ENCODE measurements at regions not wholly inside any gene's neighbourhood (a gene's known extent, or its start where the extent isn't known, plus 50 kb on each side); places are given as distances from the start of the nearest gene placed in this dataset.
"Not testable (repeated sequence)": the region's sequence is repeated elsewhere in the genome, so short reads cannot be mapped to it uniquely, and the experiment has no call there.

DNA sequence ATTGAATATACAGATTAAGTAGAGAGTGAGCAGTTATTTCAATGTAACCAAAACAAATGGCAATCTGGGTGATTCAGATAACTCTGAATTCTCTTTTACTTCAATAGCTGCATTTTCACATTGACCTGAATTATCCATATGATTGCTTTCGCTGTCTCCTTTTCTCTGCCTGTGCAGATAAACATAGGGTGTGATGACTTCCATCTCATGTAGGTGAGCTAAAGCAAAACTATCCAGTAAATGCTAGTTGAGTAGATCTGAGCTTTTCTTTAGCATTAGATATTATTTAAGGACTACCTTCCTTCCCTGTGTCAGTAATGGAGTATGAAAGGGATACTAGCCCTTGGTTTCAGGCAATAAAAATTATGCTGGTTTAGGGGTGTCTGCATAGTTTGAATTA is 288.6 kb downstream of the OXSM start:
- no peak for DNase-seq

DNA sequence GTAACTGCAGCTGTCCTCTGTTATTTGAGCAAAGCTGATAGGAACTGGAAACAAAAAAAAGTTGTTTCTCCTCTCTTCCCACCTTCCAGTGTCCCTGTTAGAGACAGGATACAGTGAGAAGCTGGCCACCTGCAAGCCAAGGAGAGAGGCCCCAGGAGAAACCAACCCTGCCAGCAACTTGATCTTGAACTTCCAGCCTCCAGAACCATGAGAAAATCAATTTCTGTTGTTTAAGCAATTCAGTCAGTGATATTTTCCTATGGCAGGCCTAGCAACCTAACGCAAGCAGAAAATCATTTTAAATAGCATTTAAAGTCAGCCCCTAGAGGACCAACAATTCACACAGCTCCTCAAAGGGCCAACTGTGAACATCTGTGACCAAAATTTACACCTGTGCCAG is 291.3 kb downstream of the OXSM start:
- DNase-seq = no peak

DNA sequence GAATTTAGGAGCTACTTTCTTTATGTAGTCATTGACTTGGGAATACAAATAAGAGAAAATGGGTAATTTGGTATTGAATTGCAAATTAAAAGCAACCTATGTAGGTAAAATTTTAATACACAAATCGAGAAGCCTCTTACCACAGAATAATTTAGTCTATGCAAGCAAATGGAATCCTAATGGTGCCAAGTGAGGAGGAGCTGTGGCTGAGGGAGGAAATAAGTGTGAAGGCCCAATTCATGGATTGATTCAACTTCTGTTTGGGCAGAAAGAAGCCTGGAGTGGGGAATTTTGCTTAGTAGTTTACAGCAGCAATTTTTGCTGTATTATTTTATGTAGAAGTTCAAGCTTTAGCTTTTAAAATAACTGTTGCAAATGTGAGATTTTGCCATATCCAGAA is 291.9 kb downstream of the OXSM start:
- no peak for DNase-seq

DNA sequence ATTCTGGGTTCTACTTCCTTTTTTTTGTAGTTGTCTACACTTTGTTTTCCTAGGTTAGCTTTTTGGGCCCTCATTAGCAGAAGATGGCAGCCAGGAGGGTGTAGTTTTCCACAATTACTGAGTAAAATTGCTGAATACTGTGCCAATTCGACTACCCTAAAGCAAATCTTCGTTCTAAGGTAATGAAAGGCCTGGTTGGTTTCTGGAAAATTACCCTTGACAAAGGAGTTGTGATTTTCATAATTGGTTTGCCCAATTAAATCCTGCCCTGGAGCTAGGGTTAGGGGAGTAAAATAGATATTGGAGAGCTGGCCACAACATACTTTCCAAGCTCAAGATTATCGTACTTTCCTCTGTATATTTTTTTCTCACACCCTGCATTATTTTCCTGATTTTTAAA is 293.0 kb downstream of the OXSM start:
- DNase-seq = no peak

DNA sequence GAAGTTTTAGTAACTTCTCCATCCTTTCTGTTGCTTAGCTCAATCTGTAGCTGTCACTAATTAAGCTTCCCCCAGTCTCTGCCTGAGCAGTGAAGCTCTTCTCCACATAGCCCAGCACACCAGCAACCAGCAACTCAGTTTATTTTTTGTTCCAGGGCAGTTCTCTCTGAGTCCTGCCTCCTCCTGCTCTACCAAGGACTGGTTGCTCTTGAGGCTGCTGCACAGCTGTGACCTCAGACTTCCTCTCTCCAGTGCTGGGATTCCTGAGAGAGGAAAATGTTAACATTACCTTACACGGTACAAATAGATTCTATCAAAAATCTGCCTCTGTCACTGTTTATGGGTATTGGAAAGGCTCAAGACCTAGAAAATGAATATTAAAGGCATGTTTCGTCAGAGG is 294.7 kb downstream of the OXSM start:
- DNase-seq = no peak

DNA sequence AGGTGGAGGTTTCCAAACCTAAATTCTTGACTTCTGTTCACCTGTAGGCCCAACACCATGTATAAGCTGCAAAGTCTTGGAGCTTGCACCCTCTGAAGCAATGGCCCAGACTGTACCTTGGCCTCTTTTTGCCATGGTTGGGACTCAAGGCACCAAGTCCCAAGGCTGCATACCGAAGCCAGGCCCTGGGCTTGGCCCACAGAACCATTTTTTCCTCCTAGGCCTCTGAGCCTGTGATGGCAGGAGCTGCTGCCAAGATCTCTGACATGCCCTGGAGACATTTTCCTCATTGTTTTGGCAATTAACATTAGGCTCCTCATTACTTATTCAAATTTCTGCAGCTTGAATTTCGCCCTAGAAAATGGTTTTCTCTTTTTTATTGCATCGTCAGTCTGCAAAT is 297.9 kb downstream of the OXSM start:
- no peak for DNase-seq

DNA sequence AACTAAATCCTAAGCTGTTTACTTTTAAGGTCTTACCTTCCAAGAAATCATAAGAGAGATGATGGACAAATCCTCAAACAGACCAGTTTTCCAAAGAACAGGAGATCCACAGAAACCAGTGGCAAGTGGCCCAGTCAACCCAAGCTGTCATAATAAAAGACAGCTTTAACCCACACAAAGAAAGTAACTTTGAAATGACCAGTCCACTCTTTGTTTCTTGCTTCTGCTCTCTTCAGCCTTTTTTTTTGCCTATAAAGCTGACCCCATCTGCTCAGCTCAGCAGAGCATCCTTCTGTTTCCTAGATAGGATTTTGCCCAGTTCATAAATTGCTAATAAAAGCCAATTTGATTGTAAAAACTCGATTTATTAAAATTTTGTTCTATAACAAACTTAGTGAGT is 299.4 kb downstream of the OXSM start:
- no peak for DNase-seq

DNA sequence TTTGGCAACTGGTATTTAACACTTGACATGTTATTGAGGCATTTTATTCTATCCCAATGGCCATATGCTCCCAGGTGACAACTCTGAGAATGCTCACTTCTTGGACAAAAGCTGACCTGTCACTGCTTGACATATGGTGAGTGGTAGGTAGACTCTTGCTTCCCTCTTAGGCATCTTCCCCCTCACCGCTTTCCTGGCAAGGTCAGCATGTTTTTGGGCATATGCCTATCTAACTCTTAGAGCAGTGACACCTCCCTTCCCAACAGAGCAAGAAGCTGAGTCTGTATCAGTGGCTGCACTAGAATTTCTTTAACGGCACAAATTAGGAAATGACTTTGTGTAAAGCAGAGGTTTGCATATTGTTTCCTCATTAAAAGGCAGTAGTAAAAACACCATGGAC is 300.7 kb downstream of the OXSM start:
- DNase-seq = no peak

DNA sequence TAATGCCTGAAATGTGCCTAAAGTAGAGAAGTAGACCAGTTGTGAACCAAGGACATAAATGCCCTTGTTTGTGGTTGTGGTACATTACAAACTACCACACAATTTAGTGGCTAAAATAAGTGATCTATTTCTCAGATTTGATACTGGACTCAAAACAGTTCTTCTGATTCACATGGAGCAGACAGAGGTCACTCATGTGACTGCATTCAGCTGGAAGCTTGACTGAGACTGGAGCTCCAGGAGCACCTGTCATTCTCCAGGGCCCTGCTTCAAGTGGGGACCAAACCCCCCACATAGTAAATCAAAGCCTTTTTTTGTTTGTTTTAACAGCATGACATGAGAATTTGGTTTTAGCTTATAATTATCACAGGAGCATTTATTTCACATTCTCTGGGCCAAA is 301.2 kb downstream of the OXSM start:
- no peak for DNase-seq

DNA sequence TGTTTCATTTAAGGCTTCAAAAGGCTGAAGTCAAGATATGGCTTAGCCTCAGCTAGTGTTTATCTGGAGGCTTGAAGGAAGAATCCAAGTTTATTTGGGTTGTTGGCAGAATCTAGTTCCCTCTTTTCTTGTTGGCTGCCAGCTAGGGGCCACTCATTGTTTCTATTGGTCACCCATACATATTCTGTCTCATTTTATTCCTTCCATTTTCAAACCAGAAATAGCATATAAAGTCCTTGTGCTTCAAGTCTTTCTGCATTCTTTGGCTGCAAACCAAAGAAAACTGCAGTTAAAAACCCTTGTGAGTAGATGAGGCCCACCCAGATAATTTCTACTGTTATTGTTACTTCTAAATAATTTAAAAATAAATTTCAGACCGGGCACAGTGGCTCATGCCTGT is 301.7 kb downstream of the OXSM start:
- no peak for DNase-seq

DNA sequence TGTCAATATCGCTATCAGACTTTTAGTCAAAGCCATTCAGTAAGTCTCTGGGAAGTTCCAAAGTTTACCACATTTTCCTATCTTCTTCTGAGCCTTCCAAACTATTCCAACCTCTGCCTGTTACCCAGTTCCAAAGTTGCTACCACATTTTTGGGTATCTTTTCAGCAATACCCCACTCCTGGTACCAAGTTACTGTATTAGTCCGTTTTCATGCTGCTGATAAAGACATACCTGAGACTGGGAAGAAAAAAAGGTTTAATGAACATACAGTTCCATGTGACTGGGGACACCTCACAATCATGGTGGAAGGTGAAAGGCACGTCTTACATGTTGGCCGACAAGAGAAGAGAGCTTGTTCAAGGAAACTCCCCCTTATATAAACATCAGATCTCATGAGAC is 307.2 kb downstream of the OXSM start:
- not testable (repeated sequence) for DNase-seq

DNA sequence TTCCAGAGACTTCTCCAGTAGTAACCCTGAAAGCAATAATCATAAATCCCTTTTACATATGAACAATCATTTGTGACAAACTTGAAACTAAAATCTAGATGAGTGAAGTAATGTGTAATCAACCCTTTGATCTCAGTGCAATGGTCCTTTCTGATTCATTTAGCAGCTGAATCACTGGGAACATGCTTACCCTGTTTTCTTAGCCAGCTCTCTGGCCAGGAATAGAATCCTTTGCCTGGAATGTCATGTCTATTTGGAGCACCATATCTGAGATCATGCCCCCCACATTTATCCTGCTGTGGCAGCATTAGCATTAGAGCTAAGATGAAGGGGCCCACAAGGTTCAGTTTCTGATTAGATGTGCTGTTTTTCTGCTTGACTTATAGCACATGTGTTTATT is 309.8 kb downstream of the OXSM start:
- no peak for DNase-seq

DNA sequence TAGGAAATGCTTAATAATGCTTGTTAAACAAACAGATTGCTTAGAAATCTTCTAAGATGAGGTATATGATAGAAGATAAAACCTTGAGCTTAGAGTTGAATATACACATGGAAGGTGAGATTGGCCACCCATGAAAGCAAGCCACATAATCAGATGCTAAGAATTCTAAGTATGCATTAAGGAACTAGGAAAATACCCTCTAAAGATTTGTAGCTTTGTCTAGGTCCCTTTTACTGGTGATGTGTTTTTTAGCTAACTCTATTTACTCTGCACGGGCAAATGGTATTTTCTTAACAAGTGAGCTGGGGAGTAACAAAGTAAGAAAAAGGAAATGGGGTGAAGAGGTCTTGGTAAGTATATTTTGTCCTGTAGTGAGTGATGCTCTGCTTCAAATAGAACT is 310.3 kb downstream of the OXSM start:
- DNase-seq = no peak

DNA sequence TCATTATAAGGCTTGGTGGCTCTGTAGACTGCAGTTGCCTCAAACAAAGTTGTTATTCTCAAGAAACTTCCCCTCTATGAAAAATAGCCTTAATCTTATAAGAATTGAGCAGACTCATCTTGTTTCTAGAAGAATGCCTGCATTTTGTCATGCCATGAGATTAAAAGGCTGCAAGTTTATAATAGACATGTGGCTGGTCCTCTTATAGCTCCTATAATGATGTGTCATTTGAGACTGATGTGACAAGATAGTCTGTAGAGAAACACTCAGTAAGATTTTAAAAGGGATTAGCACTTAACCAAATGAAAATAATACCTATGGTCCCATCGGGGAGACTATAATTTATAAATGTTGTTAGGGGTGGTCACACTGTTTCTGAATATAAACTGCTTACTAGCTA is 312.5 kb downstream of the OXSM start:
- DNase-seq = no peak

DNA sequence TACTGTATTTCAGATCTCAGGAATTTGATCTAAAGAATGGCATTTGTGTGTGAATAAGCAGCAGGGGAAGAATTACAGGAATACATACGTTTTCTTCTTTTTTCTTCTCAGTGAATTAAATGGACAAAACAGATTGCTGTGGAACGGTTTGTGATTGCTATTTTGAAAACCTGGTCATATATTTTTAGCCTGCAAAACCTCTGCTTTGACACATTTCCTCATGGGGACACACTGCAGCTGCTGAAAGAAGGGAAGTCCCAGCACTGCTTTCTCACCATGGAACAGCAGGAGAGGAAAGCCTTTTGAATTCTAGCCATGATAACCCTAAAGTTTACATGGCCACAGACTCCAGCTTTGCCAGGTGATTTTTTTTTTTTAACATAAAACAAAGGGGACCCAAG is 315.0 kb downstream of the OXSM start:
- no peak for DNase-seq

DNA sequence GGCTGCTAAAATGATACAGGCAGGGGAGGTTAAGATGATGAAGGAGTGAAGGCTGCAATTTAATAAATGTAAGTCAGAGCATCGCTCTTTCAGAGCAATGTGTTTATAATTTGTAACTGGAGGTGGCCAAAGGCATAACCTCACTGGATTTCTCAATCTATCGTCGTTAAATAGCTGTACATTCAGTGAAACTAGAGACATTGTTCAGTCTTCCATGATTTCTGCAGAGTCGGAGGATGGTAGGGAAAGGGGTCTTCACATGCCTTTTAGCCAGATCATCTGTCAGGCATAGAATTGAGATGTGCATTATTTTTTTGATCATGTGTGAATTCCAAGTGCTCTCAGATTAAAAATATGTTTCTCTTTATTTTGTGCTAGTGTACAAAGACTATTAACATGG is 315.4 kb downstream of the OXSM start:
- DNase-seq = no peak

DNA sequence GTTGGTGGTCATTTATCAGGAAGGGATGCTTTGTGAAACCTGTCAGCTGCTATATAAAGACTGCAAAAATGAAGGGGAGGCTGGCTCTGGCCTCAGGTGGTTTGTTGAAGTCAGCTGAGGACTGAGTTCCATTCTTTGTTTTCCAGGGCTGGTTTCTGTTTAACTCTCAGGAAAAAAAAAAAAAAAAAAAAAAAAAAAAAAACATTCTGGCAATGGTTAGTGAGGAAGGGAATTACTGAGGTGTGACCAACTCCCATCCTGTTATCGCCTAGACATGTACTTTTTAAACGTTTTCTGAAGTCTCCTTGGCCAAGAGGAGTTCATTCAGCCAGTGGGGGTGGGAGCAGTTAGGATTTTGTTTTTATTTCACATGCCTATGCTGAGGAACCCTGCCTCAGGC is 316.3 kb downstream of the OXSM start:
- no peak for DNase-seq

DNA sequence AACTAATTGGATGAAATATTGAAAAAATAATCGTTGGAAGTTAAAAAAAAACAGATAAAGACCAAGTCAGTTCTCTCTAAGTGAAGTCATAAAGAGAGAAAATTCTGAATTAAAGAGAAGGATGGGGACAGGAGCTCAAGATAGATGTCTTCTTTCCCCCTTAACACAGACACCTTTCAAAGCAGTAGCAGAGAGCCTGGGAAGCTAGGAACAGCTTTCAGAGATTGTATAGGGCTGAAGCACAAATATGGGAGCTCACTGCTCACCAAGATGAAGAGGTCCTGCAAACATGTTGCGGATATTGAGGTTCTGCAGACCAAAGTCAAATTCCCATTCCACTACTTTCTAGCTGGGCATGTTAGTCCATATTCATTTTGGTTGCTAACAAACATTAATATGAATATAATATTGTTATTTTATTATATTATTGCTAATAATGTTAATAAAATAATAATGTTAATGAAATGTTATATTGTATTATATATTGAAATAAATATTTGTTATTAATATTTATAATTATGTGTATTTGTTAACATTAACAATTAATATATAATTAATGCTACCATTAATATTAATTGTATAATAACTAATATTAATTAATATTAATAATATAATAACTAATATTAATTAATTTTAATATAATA is 319.1 kb downstream of the OXSM start:
- no peak for DNase-seq

DNA sequence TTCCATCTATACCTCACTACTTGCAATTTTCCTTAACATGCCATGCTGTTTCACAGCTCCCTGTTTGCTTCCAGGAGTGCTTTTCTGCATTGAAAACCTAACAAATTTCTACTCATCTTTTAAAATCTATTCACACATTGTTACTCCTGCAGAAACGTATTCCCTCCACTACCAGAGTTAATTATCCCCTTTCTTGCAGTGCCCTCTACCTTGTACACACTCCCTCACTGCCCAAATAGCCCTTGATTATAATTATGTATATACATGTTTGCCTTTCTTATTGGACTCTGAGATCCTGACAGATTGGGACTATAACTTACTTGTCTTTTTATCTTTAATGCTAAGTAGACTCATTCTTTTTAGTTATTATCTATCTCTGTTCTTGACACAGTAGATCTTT is 325.0 kb downstream of the OXSM start:
- DNase-seq = no peak

DNA sequence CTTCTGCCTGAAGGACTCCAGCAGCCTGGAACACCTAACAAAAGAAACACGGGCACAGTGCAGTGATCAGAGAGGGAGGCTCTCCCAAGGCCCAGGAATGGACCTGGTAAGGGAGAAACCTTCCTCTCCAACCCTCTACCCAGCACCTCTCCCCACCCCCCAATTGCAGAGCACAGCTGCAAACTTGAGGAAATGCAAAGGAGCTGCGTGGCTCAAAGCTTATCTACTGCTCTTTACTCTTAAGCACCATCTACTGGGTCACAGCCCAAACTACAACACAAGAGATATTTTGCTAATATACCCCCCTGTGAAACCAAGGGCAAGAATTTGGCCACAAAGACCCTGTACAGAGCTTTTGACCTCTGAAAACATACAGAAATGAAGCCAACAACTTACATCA is 328.3 kb downstream of the OXSM start:
- no peak for DNase-seq

DNA sequence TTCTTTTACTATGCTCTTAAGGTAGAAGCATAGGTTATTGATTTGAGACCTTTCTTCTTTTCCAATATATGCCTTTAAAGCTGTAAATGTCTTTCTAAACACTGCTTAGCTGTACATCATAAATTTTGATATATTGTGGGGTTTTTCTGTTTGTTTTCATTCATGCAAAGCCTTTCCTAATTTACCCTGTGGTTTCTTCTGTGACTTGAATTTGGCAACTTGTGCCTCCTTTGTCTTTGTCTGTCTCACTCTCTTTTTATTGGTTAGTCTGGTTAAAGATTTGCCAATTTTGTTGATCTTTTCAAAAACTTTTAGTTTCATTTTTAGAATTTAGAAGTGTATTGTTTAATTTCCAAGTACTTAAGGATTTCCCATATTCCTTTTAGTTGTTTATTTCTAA is 343.1 kb downstream of the OXSM start:
- DNase-seq = no peak

DNA sequence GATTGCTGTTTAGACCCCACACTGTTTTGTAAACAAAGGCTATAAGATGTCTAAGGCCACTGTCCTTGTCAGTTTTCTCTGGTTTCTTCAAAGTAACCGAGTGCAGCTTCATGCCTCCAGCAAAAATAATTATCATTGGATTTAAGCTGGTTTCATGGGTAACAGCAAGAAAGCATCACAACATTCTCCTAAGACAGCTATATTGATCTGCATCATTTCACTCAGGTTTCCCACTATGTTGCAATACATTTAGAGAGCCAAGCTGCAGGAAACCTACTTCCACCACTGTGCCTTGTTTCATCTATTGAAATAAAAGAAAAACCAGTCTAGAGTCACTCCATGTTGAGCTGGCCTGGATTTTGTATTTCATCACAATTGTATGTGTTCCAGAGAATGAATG is 351.4 kb downstream of the OXSM start:
- no peak for DNase-seq

DNA sequence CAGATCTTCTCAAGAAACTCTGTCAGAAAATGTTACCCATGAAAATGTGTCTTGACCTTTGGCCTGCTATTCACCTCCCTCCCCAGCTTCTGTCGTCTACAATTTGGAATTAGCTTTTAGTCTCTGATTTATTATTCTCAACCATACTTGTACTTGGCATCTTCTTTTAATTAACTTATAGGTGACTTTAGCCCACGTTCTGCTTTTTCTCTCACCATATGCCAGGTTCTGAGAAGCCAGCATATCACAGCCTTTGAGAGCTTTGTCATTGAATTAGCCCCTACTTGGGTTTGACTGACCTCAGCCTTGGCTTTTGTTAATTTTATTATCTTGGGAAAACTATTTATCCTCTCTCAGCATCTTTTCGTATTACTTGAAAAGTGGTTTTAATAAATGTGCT is 355.9 kb downstream of the OXSM start:
- no peak for DNase-seq

DNA sequence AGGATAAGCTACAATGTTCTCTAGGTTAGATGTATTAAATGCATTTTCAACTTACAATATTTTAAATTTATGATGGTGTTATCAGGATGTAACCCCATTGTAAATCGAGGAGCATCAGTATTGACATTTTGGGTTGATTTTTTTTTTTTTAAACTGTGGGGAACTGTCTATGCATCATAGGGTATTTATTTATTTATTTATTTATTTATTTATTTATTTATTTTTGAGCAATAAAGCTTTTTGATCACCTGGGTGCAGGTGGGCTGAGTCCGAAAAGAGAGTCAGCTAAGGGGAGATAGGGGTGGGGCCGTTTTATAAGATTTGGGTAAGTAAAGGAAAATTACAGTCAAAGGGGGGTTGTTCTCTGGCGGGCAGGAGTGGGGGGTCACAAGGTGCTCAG is 367.5 kb downstream of the OXSM start:
- DNase-seq = not testable (repeated sequence)

DNA sequence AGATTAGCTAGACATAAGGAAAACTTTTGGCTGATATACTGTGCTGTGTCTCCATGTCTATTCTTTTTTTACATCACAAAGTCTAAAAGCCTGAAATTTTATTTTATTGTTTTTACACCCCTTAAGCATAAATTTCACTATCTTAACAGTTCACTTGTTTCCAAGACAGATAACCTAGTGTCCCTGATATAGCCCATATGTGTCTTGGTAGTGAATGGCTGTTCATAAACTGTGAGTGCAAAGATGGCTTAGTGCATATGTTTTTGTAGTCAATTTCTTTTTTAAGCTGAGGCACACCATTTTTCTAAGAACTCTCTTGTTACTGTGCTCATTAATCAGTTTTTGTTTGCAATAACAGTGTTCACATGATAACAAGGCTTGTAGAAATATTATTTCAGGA is 381.1 kb downstream of the OXSM start:
- DNase-seq = no peak

DNA sequence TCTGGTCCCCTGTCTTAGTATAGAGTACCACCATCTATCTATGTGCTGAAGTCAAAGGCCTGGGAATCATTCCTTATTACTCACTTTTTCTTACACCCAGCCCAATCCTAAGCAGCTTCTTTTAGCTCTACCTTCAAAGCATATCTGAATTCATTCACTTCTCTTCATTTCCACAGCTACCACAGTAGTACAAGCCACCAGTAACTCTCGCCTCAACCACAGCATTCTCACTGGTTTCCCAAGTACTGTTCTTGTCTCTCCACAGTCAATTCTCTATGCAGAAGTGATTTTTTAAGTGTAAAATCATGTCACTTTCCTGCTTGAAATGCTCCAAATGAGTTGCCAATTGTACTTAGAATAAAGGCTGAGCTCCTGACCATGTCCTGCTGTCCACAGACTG is 401.7 kb downstream of the OXSM start:
- no peak for DNase-seq
